ENCODE measurements at regions not wholly inside any gene's neighbourhood (a gene's known extent, or its start where the extent isn't known, plus 50 kb on each side); places are given as distances from the start of the nearest gene placed in this dataset.

DNA sequence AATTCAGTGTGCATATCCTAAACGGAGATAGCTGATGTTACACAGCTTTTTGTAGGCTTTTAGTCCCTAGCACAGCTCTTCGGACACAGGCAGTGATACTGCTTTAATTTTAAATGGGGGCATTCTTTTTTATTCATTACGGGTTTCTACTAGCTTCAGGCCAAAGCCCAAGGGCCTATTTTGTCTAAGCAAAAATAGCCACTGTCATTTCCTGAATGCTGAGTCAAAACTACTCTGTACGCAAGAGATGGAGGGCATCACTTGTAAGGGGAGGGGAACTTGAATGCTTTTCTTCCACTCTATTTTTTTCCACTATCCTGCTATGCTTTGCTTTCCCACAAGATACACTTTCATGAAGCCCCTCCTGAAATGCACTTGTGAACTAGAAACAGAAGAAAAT is 360.7 kb downstream of the PMP22 start:
- no peak for DNase-seq (ENCODE audit: low read depth)

DNA sequence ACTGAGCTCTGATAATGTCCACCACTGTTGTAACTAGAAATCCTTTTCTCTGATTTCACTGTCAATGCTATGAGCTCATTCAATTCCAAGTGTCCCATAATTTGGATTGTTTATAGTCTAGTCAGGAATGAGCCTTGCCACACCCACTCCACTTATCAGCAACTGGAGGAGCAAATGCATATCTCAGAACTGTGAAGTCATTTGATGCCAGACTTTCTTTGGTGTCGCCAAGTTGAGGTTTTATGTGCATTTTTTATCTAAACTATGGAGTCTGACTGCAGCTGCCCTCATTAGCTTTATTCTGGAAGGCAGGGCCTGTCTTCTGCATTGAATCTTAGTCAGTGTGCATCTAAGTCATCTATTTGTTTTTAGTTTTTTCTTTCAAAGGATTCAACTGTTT is 361.3 kb downstream of the PMP22 start:
- DNase-seq (ENCODE audit: low read depth): no peak

DNA sequence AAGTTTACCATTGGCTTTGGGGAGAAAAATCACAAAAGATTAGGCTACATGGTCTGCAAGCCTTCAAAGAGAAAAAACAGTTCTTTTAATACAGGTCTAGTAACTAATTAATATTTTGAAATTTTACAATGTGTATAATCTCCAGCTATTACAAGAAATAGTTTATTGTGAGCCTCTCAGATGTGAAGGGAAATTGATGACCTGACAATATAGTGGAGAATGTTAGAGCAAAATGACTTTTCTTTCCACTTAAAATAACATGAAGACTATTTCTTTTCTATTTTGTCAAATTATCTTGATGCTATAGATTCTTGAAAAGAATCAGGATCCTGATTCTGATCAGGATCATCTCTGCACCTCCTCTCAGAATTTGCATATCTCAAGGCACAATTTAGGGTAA is 362.3 kb downstream of the PMP22 start:
- DNase-seq (ENCODE audit: low read depth): no peak

DNA sequence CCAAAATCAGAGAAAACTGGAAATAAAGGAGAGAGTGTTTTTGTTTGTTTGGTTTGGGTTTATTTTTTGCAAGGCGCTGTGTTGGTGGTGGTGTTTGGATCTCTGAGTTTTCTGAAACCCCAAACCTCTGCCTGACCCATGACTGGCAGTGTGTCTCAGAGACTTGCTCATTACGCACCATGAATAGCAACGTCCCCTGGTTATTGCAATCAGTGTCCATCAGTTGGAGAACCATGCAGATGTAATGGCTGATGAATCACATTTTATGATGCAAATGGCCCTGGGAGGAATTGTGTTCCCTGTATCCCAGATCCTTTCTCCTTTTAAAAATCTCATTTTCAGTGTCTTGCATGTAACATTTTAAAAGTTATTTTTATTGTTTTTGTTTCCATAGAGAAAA is 362.8 kb downstream of the PMP22 start:
- DNase-seq (ENCODE audit: low read depth): no peak

DNA sequence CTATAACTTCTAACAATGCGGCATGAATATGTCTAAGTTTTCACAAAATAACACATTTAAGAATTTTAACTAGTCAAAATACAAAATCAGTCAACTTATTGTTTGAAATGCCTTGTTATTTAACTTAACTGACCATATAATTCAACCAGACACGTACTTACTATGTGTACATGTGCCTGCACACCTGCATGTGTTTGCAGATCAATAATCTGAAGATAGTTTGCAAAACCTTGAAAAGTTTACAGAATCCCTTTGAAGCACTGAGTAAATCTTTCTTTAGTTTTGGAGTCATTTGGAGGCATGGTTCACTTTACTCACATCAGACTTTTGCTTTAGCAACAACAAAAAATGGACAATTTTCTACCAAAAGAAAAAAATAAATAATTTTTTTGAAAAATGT is 363.8 kb downstream of the PMP22 start:
- no peak for DNase-seq (ENCODE audit: low read depth)

DNA sequence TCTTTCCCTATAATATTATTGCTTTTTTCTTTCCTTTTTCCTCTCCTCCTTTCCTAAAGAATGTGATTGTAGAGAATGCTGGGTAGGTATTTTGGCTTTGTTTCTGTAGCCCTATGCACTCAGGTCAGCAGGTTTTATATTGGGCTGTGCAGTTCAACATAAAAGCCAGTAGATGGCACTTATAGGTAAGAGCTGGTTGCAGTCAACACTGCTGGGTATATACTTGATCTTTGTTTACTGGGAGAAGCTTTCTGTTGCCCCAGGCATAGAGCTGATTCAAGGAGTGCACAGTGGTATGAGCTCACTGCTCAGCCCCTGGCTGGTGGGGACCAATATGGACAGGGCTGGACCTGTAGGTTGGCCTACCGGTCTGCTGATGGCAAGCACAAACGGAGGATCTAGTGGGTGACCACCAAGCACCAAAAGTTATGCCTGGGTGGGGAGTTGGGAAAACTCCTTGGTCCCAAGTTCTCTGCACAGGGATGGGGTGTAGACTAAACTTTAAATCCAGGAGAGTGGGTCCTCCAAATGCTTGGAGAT is 378.9 kb downstream of the PMP22 start:
- peak; percentile 25 for DNase-seq (ENCODE audit: low read depth)

DNA sequence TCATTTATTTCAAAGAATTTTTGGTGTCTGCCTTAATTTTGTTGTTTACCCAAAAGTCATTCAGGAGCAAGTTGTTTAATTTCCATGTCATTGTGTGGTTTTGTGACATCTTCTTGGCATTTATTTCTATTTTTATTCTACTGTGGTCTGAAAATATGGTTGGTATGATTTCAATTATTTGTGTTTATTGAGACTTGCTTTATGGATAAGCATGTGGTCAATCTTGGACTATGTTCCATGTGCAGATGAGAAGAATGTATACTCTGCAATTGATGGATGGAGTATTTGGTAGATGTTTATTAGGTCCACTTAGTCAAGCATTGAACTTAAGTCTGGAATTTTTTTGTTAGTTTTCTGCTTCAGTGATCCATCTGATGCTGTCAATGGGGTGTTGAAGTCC is 383.0 kb downstream of the PMP22 start:
- DNase-seq (ENCODE audit: low read depth): no peak

DNA sequence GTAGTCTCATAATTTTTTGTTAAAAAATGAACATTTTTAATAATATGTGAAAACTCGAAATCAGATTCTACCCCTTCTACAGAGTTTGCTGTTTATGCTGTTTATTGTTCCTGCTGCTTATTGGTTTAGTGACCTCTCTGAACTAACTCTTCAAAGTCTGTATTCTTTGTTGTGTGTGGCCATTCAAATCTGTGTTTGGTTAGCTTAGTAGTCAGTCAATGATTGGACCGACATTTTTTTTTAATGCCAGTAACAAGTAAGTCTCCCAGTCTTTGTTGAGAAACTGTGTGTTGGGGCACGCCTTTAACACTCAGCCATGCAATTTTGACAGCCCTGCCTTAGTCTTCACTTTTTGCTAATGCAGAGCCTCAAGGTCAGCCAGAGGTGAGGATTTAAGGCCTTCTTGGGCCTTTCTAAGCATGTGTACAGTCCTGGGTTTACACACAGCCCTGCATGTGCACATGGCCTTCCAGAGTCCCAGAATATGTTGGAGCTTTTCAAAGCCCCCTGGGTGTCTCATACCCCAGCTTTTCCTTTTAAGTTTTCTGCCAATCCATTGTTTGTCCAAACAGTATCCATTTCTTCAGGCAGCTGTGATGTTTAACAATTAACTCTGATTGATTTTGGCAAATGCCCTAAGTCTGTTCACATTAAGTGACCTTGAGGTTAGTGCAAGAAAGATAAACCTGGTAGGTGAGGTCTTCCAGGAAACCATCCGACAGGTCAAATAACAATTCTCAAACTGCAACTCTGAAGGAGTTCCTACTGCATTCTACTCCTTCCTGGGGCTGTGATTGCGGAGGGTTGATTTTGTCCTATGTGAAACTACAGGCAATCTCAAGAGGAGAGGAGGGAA is 389.3 kb downstream of the PMP22 start:
- DNase-seq (ENCODE audit: low read depth): no peak

DNA sequence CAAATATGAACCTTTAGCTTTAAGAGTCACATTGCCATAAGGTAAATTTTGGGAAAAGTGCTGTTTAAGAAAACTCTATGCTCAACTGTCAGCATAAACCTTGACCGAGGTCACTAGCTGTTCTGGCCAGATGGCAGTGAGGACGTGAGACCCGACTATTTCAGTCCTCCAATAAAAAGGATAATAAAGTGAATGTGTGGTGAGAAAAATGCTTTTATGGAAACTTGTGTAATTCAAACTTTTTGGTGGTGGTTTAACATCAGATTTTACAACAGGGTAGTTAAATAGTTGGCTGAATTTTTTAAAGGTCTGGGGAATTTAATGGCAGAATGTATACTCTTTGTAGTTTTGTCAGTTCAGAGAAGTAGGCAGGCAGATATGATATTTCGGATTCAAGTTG is 391.1 kb downstream of the PMP22 start:
- no peak for DNase-seq (ENCODE audit: low read depth)

DNA sequence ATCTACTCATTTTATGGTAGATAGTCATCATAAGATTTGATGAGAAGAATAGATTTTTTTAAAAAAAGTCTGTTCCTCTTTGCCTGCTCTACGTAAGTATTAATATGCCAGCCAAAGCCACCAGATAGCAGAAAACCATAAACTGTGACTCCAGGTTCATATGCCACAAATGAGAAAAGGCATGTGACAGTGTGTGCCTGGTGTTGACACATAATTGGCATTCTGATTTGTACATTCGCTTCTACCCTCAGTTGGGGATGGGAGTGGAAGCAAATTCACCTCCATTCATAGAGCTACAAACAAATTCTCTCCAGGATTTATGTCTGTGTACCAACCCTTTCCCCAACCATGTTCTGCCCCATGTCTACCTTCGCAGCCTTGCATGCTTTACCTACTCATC is 391.6 kb downstream of the PMP22 start:
- DNase-seq (ENCODE audit: low read depth): no peak

DNA sequence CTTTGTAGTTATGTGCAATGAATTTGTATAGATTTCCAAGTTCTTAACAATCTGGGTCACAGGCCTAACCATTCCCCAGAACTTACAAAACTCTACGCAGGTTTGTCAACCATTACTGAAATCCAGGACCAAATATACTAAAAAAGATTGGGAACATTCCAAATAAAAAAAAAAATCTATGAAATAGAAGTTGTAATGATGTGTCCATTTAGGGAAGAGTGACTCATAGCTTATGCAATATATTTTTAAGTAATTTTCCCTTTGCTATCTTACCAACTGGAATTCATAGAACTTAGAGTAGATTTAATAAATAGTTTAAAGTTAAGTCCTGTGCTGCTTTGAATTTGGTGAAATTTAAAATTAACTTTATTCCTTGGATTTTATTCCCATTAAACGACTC is 393.2 kb downstream of the PMP22 start:
- DNase-seq (ENCODE audit: low read depth): no peak

DNA sequence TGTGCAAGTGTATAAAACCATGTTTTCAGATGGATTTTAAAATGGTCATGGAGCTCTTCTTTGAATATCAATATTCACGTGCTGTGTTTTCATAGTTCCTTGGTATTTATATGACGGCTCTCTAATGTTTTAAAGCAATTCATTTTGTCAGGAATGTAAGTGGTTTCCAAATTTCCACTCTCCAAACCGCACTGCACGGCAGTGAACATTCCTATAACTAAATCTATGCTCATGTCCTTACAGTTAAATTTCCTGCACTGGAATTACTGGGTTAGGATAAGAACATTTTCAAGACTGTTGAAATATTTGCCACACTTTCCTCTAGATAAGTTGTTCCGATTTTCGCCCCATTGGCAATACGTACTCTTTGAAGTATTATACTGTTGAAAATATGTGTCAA is 398.9 kb downstream of the PMP22 start:
- no peak for DNase-seq (ENCODE audit: low read depth)

DNA sequence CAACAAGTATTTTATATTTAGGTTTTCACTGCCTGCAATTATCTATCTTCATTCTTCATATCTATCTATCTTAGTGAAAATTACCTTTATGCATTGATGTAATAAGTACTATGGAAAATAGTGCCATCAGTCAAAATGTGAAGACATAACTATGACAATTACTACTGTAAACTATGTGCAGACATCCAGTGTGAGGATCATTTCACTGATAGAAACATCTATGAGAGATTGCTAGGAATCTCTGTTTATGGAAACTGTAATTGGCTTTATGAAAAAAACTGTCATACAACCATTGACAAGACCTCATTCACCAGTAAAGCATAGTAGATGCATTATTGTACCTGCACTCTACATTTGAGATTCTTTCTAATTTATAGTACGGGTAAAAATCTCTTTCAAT is 401.0 kb downstream of the PMP22 start:
- DNase-seq (ENCODE audit: low read depth): no peak

DNA sequence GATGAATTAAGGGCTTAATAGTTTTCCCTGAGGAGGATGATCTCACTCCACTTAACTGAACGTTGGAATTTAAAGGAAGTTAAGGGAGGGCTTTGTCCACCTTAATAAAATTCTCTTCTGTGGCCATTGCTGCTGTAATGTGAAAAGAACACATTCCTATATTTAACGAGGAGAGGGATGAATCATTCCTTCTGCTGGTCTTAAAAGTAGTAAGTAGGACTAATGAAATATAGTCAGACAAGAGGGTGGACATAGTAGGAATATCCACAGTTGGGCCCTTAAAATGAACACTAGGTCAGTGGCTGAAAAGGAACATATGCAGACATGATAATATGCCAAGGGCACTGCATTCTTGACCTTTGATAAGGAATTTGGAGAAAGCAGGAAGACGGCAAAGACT is 405.6 kb downstream of the PMP22 start:
- no peak for DNase-seq (ENCODE audit: low read depth)

DNA sequence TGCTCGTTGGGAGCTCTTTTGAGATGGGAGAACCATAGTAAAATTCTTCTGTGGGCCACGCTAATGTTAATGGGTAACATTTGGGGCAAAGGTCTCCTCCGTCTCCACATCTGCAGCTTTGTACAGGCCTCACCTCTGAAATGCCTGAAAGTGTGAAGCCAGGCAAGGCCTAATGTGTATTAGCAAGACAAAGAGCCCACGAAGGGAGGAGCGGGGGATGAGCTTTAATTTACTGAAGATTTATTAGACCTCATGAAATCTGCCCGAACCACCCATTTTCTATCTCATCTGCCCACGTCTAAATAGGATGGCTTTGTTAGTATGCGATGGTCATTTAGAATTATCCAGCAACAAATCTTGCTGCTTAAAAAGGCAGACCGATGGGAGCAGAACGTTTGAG is 408.9 kb downstream of the PMP22 start:
- DNase-seq (ENCODE audit: low read depth): no peak

DNA sequence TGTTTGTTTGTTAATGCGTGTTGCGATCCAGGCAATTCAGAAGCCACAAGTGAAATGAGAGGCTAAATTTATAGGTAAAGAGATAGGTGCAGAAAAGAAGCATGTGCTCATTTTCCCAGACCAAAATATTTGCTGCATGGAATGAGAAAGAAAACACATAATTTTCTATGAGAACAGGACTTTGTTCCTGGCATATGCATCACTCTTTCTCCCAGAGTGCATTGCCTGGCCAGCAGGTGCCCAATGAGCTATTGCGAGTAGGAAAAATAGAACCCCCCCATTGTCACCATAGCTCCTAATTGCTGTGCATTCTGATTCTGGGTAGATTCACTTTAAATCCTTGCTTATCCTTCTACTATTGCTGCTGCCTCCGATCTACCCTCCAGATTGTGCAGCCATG is 410.4 kb downstream of the PMP22 start:
- DNase-seq (ENCODE audit: low read depth): no peak

DNA sequence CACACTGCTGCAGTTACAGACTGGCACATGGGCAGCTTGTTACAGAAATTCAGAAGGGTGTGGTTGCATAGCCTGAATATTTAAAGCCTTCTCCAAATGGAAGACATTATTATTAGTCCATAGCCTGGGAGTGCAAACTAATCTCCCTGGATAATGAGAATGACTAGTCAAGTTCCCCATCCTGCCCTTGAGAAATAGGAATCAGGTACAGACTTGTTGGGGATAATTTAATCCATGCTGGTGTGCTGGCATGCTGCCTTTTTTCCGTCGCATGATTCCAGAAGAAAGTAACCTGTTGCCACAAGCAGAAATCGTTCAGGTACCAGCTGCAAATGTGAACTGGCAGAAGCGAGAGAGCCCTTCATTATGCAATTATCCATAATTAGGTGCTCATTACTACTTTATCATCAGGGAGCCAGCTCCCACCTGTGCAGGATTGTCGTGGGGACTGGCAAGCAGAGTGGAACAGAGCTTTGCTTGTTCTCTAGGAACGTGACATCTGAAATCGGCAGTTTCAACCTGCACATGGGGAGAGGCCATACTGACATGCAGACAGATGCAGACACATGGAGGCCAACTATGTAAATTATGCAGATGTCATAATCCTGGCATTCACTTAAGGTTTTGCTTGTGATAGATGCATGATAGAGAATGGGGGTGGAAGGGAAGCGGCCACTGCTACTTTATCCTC is 419.4 kb downstream of the PMP22 start:
- DNase-seq (ENCODE audit: low read depth): no peak

DNA sequence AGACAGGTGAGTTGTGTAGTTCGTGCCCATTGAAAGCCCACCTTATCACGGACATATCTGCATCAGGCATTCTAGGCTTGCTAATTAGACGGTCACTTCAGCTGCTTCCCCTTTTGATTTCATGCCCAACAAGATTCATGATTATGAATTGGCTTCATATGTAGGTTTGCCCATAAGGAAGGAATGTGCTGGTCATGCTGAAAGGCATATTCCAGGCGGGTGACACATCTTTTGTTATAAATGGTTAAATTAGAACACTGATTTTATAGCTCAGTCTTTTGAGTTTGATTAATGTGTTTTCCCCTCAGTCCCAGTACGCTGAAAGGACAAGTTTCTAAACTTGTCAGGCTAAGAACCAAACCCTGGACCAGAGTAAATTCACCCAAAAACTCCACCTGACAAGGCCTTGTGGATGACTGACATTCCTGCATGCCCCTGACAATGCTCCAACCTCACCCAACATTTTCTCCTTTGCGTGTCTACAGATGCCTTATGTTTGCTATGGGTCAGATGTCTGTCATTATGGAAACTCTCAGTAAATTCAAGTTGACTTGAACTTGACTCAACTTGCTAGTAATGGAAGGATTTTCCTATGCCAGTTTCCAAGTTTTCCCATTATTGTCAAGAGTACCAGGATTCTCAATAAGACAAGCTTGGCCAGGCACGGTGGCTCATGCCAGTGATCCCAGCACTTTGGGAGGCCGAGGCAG is 421.9 kb downstream of the PMP22 start:
- no peak for DNase-seq (ENCODE audit: low read depth)

DNA sequence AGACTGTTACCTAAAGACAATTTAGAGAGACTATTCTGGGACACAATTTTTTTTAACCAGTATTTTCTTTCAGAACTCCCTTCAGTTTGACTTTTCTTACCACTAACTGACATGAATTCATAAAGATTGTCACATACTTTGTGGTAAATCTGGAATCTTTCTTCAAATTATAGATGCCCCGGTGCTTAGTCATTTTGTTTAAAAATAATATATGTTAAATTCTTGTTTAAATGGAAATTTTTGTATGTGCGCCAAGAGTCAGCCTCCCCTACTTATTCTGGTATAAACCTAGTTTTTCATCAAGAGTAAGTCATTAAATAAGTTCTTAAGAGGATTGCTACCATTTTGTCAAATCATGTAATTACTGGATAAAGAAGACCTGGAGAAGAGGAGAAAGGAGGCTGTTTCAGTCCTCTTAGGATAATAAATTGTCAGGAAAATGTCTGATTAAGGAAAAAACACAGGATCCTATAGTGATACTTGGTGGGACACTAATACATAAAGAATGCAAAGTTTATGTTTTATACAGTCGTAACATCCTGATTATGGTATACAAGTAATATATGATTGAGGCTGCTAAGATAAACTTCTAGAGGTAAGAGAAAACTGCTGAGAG is 424.4 kb downstream of the PMP22 start:
- DNase-seq (ENCODE audit: low read depth): no peak

DNA sequence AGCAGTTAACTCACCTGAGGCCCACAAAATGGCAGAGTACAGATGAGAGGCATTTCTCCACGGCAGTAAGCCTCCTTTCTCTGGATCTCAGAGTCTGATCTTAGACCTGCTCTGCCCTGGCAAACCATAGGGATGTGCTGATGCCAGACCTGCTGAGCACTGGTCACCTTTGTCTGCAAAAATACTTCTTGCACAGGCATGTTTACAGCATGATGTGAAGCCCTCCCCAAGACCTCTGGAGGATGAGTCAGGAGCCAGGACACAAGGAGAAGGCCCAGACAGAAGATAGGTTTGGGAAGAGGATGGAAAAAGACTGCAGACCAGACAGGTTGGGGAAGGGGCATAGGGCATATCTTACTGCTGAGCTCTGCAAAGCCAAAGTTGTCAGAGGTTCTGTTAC is 426.6 kb downstream of the PMP22 start:
- no peak for DNase-seq (ENCODE audit: low read depth)

DNA sequence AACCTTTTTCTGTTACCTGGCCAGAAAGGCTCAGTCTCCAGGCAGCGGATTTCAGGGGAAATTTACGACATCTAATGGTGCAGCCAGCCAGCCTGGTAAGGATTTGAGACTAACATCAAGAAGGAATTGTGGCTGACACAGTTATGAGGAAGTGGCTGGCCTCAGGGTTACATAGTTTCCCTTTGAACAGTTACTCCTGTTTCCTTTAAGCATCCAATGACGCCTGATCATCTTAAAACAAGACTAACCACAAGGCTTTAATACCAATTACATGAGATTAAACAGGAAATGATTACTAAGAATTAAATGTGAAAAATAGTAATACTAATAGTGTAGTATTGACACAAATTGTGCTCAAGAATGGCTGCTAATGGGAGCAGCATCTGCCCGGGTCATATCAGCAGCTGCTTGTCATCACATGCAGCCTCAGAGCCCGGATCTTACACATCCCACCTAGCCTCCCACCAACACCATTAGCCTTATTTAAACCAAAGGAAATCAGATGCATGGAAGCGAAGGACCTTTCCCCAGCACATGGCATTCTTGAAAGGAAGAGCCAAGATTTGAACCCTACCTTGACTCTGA is 431.8 kb downstream of the PMP22 start:
- peak; percentile 5 for DNase-seq (ENCODE audit: low read depth)

Measured in HT1080 (cell line).